ENCODE measurements at regions not wholly inside any gene's neighbourhood (a gene's known extent, or its start where the extent isn't known, plus 50 kb on each side); places are given as distances from the start of the nearest gene placed in this dataset.
"Not testable (repeated sequence)": the region's sequence is repeated elsewhere in the genome, so short reads cannot be mapped to it uniquely, and the experiment has no call there.

DNA sequence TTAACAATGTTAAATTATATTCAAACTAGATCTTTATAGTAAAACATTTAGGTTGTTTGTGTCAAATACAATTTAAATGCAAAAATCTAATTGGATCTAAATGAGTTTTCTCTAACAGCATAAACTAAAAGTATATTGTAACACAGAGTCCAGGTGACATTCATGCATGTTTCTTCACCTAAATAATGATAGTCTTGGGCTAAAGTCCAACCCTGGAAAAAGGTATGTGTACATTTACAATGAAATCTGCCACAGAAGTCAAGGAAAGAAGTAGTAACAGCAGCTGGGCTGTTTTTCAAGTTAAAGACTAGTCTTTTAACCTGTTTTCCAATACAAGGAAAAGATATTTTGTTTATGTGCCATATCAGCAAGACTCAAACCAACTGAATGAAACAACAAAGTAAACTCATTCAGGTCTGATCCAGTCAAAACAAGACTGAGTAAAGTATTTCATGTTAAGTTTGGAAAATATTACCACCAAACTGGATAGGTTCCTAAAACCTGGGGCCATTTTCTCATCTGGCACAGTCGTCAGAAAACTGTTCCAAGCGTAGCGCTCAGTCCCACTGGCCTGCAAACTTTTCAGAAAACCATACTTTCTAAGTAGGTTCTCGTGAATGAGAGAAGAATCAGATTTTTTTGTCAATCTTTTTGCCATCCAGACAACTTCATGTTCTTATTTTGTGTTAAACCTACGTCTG lies 349.2 kb downstream of the HGF start:
- DNase-seq = no peak

DNA sequence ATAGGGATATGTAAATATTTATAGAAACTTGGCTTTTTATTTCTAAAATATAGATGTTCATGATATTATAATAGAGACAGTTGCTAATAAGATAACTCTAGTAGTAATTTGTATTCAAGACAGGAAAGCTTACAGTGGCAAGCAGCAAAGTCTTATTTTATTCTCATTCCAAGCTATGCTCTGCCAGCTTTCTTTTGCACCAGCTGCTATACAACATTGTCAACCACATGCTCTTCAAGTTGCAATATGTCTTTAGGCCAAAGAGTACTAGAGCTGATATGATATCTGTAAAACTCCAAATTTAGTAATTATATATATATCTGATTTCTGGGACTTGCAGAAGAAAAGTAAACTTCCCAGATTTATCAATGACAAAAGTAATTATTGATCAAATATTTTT lies 350.1 kb downstream of the HGF start:
- DNase-seq = no peak

DNA sequence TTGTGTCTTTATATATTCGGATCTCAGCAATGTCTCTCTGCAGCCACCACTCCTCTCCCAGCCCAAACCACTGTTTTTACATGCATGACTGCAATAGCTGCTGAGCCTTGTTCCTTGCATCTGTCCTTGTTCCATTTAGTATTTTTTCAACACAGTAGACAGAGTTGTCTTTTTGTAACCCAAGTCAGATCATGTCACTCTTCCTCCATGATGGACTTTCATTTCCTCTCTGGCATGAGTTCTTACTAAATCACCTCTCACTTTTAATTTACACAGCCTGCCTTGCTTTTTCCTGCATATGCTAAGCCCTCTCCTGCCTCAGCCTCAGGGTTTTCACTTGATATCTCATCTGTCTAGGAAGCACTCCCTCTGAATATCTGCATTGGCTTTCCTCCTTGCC lies 353.2 kb downstream of the HGF start:
- no peak for DNase-seq

DNA sequence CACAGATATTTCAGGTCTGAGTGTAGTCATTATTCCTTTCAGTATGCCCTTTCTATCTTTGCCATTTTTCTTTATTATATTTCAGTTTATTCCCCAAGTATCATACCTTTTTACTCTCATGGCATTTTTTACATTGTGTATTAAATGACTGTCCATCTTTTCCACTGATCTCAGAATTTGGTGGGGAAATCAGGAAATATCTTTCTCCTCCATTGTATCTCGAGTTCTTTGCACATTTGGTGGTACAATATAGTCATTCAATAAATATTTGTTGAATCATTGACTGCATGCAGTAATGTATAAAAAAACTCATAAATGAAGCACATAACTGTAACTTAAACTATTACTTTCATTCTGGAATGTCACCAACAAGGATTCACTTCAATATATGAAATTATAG lies 354.7 kb downstream of the HGF start:
- DNase-seq = no peak

DNA sequence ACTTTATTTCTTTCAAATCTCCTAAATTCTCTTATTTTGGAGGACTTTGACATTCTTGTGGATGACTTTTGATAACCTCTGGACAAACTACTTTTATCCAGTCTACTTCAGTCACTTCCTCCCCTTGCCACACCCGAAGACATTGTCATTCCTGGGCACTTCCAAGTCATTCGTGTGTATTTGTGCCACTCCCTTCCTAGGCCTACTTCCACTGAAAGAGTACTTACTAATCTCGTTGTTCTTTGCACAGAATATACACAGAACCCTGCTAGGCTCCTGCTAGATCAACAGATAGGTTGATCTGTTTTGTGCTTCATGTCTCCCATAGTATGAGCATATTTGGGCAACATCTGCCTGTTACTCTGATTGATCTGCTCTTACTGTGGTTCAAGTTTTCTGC lies 355.4 kb downstream of the HGF start:
- DNase-seq = no peak

DNA sequence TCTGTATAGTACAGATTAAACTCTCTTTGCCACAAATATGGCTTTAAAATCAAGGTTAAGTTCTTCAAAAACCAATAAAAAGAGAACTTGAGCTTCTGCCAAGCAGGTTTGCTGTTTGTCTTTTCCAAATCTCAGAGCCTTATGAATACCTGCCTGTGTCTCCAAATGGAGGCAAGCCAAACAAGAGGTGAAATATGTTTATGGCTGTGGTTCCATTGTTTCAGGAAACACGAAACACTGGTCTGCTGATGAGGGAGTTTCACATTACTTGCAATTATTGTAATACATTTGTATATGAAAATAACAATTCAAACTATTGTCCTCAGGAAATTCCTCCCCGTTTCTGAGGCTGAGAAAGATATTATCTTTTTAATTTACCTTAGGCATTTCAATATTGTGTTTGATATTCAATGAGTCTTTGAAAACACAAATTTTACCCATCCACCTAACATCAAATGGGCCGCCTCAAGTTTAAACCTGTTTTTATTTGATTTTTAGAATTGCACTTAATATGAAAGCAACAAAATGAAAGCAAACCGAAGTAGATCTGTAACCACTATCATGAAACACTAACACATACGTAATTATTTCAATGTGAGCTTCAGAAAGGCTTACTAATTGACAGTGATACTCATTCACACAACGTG lies 359.3 kb downstream of the HGF start:
- peak; percentile 58 for DNase-seq

DNA sequence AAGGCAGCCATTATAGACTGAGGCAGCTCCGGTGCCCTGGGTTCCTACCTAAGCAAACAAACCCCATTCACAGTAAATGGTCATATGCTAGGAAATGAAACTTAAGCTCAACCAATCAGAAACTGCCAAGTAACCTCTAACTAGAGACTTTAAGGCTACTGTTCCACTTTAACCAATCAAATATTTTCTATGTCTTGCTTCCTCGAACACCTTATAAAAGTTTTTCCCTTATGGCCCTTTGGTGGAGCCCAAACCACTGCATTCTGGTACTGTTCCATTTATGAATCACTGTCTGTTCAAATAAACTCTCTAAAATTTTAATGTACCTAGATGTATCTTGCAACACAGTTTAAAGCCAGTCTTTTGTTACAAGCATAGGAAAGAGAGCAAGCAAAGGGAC lies 361.1 kb downstream of the HGF start:
- no peak for DNase-seq

DNA sequence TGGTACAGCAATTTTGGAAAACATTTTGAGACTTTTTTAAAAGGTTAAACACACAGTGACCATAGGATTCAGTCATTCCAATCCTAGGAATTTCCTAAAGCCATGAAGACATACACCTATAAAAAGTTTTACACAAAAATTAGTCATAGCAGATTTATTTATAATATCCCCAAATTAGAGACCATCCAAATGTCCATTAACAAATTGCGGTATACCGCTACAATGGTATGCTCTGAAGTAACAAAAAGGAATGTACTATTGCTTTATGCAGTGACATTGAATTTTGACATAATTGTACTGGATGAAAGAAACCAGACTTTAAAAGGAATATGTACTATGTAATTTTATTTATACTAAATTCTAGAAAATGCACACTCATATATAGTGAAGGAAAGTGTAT lies 362.8 kb downstream of the HGF start:
- DNase-seq = no peak

DNA sequence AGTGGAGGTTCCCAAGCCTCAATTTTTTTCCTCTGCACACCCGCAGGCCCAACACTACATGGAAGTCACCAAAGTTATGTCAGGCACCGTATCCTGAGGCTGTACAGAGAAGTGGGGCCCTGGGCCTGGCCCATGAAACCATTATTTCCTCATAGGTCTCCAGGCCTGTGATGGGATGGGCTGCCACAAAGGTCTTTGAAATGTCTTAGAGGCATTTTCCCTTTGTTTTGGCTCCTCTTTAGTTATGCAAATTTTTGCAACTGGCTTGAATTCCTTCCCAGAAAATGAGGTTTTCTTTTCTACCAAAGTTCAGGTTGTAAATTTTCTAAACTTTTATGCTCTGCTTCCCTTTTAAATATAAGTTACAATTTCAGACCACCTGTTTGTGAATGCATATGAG lies 365.2 kb downstream of the HGF start:
- no peak for DNase-seq

DNA sequence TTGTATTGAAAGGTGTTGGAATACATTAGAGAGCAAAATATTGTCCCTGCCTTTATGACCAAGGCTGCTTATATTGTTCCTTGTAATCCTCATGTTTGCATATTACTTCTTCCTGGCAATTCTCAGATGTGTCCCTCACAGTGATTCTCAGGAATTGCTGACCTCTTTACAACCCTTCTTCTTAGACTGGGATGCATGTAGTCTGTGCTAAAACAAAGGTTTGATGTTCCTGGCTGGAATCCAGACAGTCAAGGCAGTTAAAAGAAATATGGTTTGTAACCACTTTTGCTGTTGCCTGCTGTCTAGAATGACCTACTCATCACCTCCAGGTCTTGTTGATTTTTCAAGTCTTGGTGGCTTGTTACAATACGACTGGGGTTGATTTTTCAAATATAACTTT lies 367.6 kb downstream of the HGF start:
- no peak for DNase-seq

DNA sequence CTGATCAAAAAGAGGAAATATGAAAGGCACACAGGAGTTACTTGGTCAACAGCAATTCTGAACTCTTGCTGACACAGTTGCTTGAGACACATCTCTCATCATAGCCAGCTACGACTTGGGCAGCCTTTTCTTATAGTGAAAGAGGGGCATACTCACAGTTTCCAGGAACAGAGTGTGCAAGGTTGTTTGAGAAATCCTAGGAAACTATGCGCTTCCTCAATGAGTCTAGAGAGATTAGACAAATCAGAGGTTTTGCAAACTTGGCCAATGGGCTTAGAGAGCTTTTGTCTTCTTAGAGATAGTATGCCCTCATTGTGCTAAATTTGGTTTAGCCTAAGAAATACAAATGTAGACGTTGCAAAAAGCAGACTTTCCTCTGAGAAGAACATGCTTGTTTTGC lies 370.4 kb downstream of the HGF start:
- no peak for DNase-seq

DNA sequence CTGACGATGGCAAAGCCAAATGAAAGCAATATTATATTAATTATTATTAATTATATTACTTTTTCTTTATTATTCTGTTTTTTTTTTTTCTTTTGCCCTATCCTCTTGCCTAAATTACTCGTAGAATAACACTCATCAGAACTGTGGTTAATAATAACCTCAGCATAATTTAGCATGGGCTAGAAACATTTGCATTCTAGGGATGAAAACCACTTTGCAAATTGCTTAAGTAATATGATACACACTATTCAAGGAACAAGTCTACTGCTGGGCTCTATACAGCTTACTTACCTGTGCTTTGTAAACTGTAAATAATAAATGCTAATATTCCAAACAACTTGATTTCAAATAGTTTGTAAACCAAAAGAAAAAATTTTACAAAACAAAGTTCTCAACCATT lies 375.8 kb downstream of the HGF start:
- DNase-seq = no peak

DNA sequence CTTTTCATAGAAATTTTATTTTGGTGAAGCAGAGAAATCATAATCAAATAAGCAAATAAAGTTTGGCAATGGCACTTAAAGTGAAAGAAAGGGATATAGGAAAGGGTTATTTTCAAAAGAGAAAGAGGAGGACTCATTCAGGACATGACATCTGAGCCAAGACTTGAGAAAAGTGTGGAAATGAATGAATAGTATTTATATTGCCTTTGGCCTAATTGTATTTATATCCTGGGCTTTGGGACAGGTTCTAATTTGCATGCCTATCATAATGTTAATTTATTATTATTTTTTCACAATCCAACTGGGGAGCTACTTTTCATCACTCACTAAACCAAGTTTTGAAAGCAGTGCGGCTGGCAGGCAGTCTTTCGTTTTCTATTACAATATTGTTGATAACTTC lies 376.8 kb downstream of the HGF start:
- DNase-seq = no peak

DNA sequence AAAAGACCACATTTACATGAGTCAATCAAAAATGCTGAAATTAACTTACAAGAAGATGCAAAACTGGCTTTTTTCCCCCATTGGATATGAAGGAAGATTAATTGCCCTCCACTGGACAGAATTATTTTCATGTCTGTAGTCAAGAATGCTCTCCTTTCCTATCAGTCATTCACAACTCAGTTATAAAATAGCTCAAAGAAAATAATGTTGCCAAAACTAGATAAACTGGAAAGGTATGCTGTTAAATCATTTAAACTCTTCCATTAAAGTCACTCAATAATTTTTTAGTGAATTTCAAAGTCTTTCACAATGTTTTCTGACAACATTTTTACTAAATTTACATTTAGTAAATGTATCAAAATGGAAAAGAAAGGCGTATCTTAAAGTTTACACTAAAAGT lies 384.5 kb downstream of the HGF start:
- DNase-seq = no peak

DNA sequence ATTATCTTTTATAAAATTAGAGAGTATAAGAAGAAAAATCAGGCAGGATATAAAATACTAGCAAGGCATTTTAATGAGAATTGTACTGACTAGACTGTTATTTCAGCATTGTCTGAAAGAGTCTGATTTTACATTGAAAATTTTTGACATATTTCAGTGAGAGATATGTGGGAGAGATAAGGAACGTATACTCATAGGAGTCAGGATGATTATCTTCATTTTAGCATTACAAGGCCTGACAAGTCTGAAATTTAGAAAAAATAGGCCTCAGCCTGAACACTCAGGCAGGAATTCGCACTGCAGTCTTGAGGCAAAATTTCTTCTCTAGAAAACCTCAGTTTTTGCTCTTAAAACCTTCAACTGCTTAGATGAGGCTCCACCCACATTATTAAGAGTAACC lies 386.0 kb downstream of the HGF start:
- no peak for DNase-seq

DNA sequence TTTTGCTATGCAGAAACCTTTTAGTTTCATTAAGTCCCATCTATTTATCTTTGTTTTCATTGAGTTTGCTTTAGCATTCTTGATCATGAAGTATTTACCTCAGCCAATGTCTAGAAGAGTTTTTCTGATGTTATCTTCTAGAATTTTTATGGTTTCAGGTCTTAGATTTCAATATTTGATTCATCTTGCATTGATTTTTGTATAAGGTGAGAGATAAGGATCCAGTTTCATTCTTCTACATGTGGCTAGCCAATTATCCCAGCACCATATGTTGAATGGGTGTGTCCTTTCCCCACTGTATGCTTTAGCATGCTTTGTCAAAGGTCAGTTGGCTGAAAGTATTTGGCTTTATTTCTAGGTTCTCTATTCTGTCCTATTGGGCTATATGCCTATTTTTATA lies 395.2 kb downstream of the HGF start:
- DNase-seq = not testable (repeated sequence)

DNA sequence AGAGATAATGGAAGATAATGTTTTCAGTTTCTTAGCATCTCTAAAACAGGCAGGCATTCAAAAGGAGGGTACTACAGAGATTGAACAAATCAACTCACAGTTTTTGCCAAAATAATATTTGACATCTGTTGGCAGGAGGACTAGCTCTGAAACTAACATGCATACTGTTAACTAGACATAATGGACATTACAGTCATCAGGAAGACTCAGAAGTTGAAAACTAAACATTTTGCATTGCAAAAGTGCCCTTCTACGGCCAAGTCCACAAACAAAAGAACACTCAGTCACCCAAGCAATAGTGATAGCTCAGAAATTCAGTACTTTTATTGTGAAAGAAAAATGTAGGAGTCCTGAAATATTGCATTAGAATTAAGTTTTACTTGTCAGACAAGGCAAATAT lies 399.0 kb downstream of the HGF start:
- no peak for DNase-seq

DNA sequence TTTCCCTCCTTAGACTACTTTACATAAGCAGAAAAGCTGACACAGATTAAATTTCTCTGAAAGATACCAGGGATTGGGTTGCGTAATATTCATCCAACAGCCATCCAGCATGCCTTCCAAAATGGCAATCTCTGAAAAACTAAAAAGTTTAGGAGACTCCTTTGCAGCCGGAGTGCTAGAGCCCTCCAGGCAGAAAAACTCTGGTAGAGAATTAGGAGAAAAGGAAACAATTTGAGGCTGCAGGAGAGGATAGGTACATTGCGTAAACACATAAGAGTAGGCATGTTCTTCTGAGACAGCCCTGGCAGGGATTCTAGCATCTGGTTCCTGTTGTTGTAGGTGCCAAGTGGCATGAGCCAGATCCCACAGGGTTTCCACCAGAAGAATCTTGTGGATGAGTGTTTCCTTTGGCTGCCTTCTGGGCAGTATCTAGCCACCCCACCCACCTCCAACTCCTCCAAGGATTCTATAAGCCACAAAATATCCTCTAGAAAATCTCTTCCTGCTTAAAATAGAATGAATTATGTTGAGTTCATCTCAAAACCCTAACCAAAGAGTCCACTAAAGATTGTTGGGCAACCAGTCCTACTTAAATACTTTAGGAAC lies 402.4 kb downstream of the HGF start:
- DNase-seq = no peak

DNA sequence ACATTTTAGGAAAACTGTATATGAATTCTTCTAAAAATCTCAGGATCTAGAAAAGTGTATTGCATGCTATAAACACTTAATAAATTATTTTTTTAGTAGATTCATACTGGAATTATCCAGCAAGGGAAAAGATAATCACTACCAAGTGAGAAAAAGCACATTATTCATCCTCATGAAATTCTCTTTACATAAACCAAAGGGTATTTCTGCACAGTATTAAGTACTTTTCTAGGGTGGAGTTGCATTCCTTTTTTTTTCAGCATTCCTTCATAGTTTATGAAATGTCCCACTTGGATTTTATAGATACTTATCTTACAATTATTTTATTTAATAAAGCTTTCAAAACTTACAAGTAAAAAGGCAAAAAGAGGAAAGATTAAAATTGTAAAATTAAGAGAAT lies 403.3 kb downstream of the HGF start:
- DNase-seq = no peak

DNA sequence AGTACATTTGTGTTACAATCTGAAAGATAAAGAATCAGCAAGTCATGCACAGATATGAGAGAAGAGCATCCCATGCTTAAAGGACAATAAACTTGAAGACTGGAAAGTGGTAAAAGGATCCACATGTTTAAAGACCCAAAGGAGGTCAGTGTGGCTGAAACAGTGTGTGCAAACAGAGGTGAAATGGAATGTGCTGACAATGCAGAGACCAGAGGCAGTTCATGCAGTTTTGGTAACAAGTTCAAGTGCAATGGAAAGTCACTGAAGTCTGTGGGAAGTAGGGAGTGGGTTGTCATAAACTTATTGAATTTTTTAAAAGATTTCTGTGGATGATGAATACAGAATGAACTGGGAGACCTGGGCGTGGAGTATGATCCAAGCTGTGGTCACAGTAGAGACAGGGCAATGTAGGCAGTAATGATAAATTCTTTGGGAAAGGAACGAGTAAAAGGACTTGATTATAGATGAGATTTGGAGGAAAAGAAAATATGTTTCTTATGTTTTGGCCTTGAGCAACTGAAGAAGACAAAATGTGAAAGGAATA lies 408.0 kb downstream of the HGF start:
- no peak for DNase-seq

DNA sequence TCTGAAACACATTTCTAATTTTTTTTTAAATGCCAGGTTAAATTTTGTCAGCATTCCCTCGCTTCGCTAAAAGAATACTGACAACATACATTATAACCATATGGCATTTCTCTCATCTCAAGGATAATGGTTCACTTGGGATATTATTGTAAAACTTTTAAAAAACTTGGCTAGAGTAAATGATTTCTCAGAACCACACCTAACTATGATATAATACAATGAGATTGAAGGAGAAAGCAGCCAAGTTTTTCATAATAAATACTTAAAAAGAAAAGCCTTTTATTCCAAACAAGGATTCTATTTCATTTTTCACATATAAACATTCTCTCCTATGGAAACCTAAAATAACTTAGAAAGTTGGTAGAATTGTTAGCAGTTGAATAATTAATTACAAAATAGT lies 413.9 kb downstream of the HGF start:
- DNase-seq = no peak

DNA sequence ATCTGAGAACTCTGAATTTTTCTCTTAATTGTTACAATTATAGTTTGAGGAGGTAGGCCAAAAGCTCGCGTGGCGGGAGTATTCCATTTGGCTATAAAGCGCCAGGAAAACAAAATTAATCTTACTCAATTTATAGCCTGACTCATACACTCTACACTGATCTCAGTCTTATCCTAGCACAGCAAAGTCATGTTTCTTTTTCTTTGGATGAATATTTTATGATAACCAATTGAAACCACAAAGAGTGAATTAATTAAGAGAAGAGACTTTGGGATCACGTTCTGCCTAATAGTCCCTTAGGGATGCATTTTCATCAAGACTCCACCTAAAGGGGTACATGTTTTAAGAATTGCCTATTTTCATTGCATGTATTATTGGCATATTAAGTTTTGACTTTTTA lies 420.8 kb downstream of the HGF start:
- no peak for DNase-seq

DNA sequence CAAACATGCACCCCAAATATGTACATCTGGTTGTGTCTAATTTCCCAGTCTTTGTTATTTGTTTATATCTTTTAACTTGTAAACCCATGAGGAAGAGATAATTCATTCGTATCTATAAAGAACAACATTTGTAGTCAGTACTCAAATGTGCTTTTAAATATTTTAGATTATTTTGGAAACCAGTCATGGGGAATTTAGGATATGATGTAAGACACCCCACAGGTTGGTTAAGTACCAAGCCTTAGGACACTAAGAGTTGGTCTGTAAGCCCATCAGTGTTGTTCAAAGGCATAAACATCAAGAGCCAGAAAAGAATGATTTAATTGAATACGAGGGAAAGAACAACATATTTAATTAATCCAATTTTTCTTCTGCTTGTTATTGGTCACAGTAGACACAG lies 421.1 kb upstream of the SEMA3C start:
- DNase-seq = no peak

DNA sequence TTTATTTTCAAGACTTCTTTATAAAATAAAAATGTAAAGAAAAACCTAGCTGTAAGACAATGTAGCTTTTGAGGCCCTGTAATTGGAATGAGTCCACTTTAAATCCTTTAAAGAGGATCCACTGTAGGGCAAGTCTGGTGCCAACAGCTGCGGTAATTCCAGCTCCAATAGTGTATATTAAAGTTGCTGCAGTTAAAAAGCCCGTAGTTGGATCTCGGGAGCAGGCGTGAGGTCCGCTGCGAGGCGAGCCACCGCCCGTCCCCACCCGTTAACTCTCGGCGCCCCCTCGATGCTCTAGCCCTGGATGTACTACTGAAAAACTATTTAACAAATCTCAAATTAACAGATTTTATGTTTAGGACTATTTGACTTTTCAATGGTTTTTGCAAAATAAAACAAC lies 414.7 kb upstream of the SEMA3C start:
- DNase-seq = no peak

DNA sequence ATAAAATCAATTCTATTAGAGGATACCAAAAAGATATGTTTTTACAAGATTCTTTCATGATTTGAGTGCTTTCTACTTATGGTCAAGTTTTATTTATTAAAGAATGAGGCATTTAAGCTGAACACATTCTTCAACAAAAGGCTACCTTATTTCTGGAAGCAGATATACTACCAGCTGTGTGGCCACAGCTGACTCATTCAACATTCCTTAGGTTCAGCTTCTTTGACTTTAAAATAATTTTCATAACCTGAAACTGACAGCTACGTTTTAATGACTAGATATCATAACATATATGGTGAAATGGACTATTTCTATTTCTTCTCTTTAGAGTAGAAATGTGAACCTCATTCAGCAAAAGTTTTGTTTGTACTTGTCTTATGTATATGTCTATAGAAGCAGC lies 414.2 kb upstream of the SEMA3C start:
- no peak for DNase-seq
